Breast epithelium (tissue), 4 donors: ENCODE measurements at regions not wholly inside any gene's neighbourhood (a gene's known extent, or its start where the extent isn't known, plus 50 kb on each side); places are given as distances from the start of the nearest gene placed in this dataset.

Experiments
- DNase-seq, 2 donors: peaks; one replicate each; pipeline ENCODE4 v3.0.0-alpha.2; 2019; ENCODE audit warnings: low spot score in 2 of 2
- H3K27ac ChIP-seq, 2 donors: fragments of 200-600 bp; sonication (generic) in 1 of 2; one replicate each; pipeline ENCODE4 v1.5.1; 2016 to 2019; ENCODE audit warnings: mild to moderate bottlenecking in 1 of 2
- H3K27me3 ChIP-seq, 2 donors: fragments of 200-600 bp; sonication (generic) in 1 of 2; one replicate each; pipeline versions ENCODE4 v1.5.1 to v1.6.0; 2017 to 2019; ENCODE audit warnings: control low read depth in 1 of 2, mild to moderate bottlenecking in 1 of 2
- H3K36me3 ChIP-seq: fragments of 200-600 bp; one replicate; pipeline ENCODE4 v1.5.1; 2019
- H3K4me1 ChIP-seq, 2 donors: fragments of 200-600 bp; sonication (generic); one replicate each; pipeline ENCODE4 v1.5.1; 2016 to 2019; ENCODE audit warnings: control low read depth in 1 of 2
- H3K4me3 ChIP-seq, 3 donors: fragments of 200-600 bp; sonication (generic); 1 replicate in 2 of 3; 2 replicates in 1 of 3; pipeline ENCODE4 v1.5.1; 2016 to 2019; ENCODE audit warnings: mild to moderate bottlenecking in 3 of 3, moderate library complexity in 2 of 3
- H3K9me3 ChIP-seq, 2 donors: fragments of 200-600 bp; sonication (generic) in 1 of 2; one replicate each; pipeline ENCODE4 v1.5.1; 2016 to 2019; ENCODE audit warnings: control low read depth in 1 of 2
- POLR2A ChIP-seq: fragments of 450-650 bp; IDR thresholded peaks from one replicate; pipeline ENCODE4 v1.6.1; 2016; ENCODE audit warnings: antibody characterized with exemption, mild to moderate bottlenecking, moderate library complexity
- POLR2AphosphoS5 ChIP-seq, 3 donors: sonication (generic); formaldehyde crosslinking; IDR thresholded peaks; one replicate each; pipeline ENCODE4 v1.6.1; 2017; ENCODE audit warnings: antibody characterized with exemption in 3 of 3
- intact Hi-C: fragments of 100-400 bp; cut with DNase I; formaldehyde crosslinking; loops from one replicate; pipeline ENCODE4 v1.15.1; 2023; ENCODE audit warnings: low total_unique reads
- TF ChIP-seq, protein P1 (sequence below), 3 donors: fragments of 450-650 bp; IDR thresholded peaks; one replicate each; pipeline ENCODE4 v1.5.1; 2016 to 2017; ENCODE audit warnings: antibody characterized with exemption in 3 of 3, mild to moderate bottlenecking in 3 of 3, moderate library complexity in 3 of 3

GRCh38 chr20:9955646-9956045 lies 79.1 kb upstream of the ANKEF1 start:
- H3K9me3 ChIP-seq = no peaks in the 10 kb centered on the region
- DNase-seq = no peak
- TF ChIP-seq, protein P1, sequence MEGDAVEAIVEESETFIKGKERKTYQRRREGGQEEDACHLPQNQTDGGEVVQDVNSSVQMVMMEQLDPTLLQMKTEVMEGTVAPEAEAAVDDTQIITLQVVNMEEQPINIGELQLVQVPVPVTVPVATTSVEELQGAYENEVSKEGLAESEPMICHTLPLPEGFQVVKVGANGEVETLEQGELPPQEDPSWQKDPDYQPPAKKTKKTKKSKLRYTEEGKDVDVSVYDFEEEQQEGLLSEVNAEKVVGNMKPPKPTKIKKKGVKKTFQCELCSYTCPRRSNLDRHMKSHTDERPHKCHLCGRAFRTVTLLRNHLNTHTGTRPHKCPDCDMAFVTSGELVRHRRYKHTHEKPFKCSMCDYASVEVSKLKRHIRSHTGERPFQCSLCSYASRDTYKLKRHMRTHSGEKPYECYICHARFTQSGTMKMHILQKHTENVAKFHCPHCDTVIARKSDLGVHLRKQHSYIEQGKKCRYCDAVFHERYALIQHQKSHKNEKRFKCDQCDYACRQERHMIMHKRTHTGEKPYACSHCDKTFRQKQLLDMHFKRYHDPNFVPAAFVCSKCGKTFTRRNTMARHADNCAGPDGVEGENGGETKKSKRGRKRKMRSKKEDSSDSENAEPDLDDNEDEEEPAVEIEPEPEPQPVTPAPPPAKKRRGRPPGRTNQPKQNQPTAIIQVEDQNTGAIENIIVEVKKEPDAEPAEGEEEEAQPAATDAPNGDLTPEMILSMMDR (IDR thresholded peaks at IDR 0.05) = no peak
- TF ChIP-seq POLR2A = no peak
- TF ChIP-seq POLR2AphosphoS5 (IDR thresholded peaks at IDR 0.05) = no peak
- intact Hi-C loops = no loop called here
- H3K36me3 ChIP-seq = no peaks in the 10 kb centered on the region
- no peaks in the 10 kb centered on the region for H3K4me1 ChIP-seq
- no peak overlapping the region for H3K27ac ChIP-seq
- no peak overlapping the region for H3K4me3 ChIP-seq
- no peaks in the 10 kb centered on the region for H3K27me3 ChIP-seq

- no peak for DNase-seq
- H3K4me1 ChIP-seq = no peaks in the 10 kb centered on the region
- H3K9me3 ChIP-seq = no peaks in the 10 kb centered on the region
- no peak overlapping the region for H3K4me3 ChIP-seq
- TF ChIP-seq POLR2A = no peak
- no peak overlapping the region for H3K27ac ChIP-seq
- H3K27me3 ChIP-seq = no peaks in the 10 kb centered on the region
- H3K36me3 ChIP-seq = no peaks in the 10 kb centered on the region
- intact Hi-C loops = no loop called here
These were observed 85.2 kb upstream of the ANKEF1 start for GRCh38 chr20:9949563-9949962.

- Histone ChIP-seq H3K36me3 (no peaks in the 10 kb centered on the region), H3K4me1 (no peaks in the 10 kb centered on the region), H3K27ac (no peak overlapping the region), H3K4me3 (no peak overlapping the region), H3K9me3 (no peaks in the 10 kb centered on the region), H3K27me3 (no peaks in the 10 kb centered on the region)
- no peak for TF ChIP-seq POLR2AphosphoS5 (IDR thresholded peaks at IDR 0.05)
- TF ChIP-seq, protein P1 (IDR thresholded peaks at IDR 0.05) = no peak
- DNase-seq = no peak
- intact Hi-C loops = no loop called here
These were observed 89.4 kb upstream of the ANKEF1 start for GRCh38 chr20:9945408-9945807.

DNA sequence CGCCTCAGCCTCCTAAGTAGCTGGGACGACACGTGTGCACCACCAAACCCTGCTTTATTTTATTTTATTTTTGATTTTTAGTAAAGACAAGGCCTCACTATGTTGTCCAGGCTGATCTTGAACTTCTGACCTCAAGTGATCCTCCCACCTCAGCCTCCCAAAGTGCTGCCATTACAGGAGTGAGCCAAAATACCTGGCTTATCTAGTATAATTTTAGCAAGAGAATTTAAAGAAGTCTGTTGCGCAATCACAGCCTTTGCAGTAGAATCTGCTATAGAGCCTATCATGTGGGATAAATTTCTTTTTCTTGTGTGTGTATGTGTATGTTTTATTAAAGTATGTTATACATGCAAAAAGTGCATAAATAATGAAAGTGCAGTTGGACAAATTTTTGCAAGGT lies 92.1 kb upstream of the ANKEF1 start:
- no peaks in the 10 kb centered on the region for H3K36me3 ChIP-seq
- no peaks in the 10 kb centered on the region for H3K27me3 ChIP-seq
- no peak for DNase-seq
- TF ChIP-seq POLR2A (no peak), POLR2AphosphoS5 (IDR thresholded peaks at IDR 0.05) (no peak)
- TF ChIP-seq, protein P1 (IDR thresholded peaks at IDR 0.05) = no peak
- H3K4me1 ChIP-seq = no peaks in the 10 kb centered on the region
- intact Hi-C loops = no loop called here
- H3K9me3 ChIP-seq = no peaks in the 10 kb centered on the region
- H3K27ac ChIP-seq = no peak overlapping the region
- H3K4me3 ChIP-seq = no peak overlapping the region

- Histone ChIP-seq H3K4me3 (no peak overlapping the region), H3K4me1 (no peaks in the 10 kb centered on the region), H3K9me3 (no peaks in the 10 kb centered on the region), H3K27ac (no peak overlapping the region), H3K27me3 (no peaks in the 10 kb centered on the region), H3K36me3 (no peaks in the 10 kb centered on the region)
- intact Hi-C loops = no loop called here
- TF ChIP-seq, protein P1 (IDR thresholded peaks at IDR 0.05) = no peak
- TF ChIP-seq POLR2AphosphoS5 (IDR thresholded peaks at IDR 0.05) = no peak
- no peak for TF ChIP-seq POLR2A
- no peak for DNase-seq
These were observed 94.5 kb upstream of the ANKEF1 start for GRCh38 chr20:9940329-9940728.

GRCh38 chr20:9939231-9939630 lies 95.6 kb upstream of the ANKEF1 start:
- no peak overlapping the region for H3K4me3 ChIP-seq
- no peaks in the 10 kb centered on the region for H3K36me3 ChIP-seq
- H3K27ac ChIP-seq = no peak overlapping the region
- TF ChIP-seq, protein P1 (IDR thresholded peaks at IDR 0.05) = no peak
- TF ChIP-seq POLR2AphosphoS5 (IDR thresholded peaks at IDR 0.05) = no peak
- no peak for TF ChIP-seq POLR2A
- H3K4me1 ChIP-seq = no peaks in the 10 kb centered on the region
- H3K27me3 ChIP-seq = no peaks in the 10 kb centered on the region
- DNase-seq = no peak
- intact Hi-C loops = no loop called here
- H3K9me3 ChIP-seq = no peaks in the 10 kb centered on the region
